Kidney (tissue), 13 donors: ENCODE measurements at regions not wholly inside any gene's neighbourhood (a gene's known extent, or its start where the extent isn't known, plus 50 kb on each side); places are given as distances from the start of the nearest gene placed in this dataset.

ENCODE experiments used
- DNase-seq, 5 donors: peaks; one replicate each; pipeline ENCODE4 v3.0.0-alpha.2; 2013 to 2020
- FAIRE-seq: peaks from 2 replicates; lab custom pipeline; 2012; peaks lifted over from hg19 to GRCh38; lab: Jason Lieb, UNC
- H3K27ac ChIP-seq, 2 donors: one replicate each; pipeline ENCODE4 v1.7.0; 2013; ENCODE audit warnings: low read depth in 2 of 2, low read length in 2 of 2, inconsistent platforms in 1 of 2
- H3K27me3 ChIP-seq: one replicate; pipeline ENCODE4 v1.7.1; 2013; ENCODE audit warnings: low read length, inconsistent platforms; ENCODE audit not compliant: control insufficient read depth, insufficient read depth
- H3K36me3 ChIP-seq, 3 donors: one replicate each; pipeline versions ENCODE4 v1.7.0 to v1.7.1; 2013; ENCODE audit warnings: low read length in 3 of 3, control low read depth in 1 of 3, inconsistent platforms in 1 of 3; ENCODE audit not compliant: insufficient read depth in 3 of 3, control insufficient read depth in 2 of 3
- H3K4me1 ChIP-seq, 3 donors: one replicate each; pipeline versions ENCODE4 v1.7.0 to v1.7.1; 2013; ENCODE audit warnings: low read length in 3 of 3, inconsistent platforms in 1 of 3, low read depth in 1 of 3; ENCODE audit not compliant: control insufficient read depth in 2 of 3, insufficient read depth in 2 of 3
- H3K4me3 ChIP-seq, 3 donors: one replicate each; pipeline versions ENCODE4 v1.7.0 to v1.8.1; 2013; ENCODE audit warnings: low read length in 3 of 3, control low read depth in 1 of 3, inconsistent platforms in 1 of 3
- H3K9ac ChIP-seq, 3 donors: one replicate each; pipeline versions ENCODE4 v1.7.0 to v1.7.1; 2013; ENCODE audit warnings: low read length in 3 of 3, control low read depth in 1 of 3, inconsistent platforms in 1 of 3
- H3K9me3 ChIP-seq, 3 donors: one replicate each; pipeline versions ENCODE4 v1.7.0 to v1.7.1; 2013; ENCODE audit warnings: low read length in 3 of 3, control low read depth in 1 of 3, inconsistent platforms in 1 of 3; ENCODE audit not compliant: control insufficient read depth in 2 of 3, insufficient read depth in 1 of 3
- CTCF ChIP-seq: IDR thresholded peaks from 3 replicates; pipeline ENCODE4 v1.5.1; 2012; ENCODE audit warnings: mild to moderate bottlenecking, moderate library complexity, borderline replicate concordance; ENCODE audit not compliant: insufficient read depth; ENCODE audit errors: extremely low read depth
- intact Hi-C: fragments of 100-400 bp; cut with DNase I; formaldehyde crosslinking; loops from one replicate; pipeline ENCODE4 v1.11.1; 2022
- donor health status: control.
- donor health status: control.
- donor health status: control.
- donor health status: control.
- donor health status: control.
- donor health status: DM: yes; HTN: yes; CAD: no.
- donor health status: Normal renal cell carcinoma (clear cell type).

DNA sequence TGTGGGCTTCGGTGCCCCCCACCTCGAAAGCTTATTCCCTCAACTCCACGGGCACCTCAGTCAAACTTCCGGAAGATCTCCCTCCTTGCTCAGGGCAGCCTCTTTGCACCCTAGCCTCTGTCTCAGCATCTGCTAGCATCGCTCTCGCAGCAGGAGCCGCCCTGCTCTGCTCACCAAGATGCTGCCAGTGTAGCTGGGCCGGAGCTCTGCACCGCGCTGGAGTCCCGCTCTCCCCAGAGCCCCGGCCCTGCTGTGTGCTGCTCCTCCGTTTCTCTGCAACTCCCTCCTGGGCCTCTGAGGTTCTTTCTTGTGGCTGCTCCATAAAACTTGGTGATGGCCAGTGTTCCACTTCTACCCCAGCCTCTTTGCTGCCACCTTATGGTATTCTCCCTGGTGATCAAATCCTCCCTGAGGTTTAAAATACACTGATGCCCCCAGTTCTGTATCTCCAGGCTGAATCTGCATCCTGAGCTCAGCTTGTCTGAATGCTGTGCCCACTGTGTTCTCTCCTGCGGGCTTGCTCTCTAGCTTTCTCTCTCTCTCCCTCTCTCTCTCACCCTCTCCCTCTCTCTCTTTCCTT lies 198.0 kb downstream of the UQCRFS1 start:
- intact Hi-C loops = no loop called here

DNA sequence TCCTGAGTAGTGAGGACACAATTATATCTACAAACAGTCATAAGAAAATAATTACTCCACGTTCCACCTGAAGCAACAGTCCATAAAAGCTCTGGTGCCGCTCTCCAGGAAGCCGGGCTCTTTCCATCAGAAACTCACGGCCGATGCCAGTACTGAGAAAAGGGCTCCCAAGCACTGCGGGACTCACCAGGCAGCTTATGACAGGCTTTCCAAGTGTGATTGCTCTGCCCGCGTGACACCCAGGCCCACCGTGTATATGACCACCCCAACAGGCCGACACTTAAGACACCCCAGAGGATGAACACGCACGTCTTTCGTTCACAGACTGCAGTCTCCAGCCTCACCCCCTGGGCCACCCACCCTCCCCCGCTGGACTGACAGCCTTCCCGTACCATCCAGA lies 199.0 kb downstream of the UQCRFS1 start:
- Histone ChIP-seq H3K4me3 (no peak overlapping the region), H3K27me3 (no peaks in the 10 kb centered on the region), H3K9me3 (no peaks in the 10 kb centered on the region), H3K9ac (no peak overlapping the region), H3K27ac (no peak overlapping the region), H3K36me3 (no peaks in the 10 kb centered on the region), H3K4me1 (no peaks in the 10 kb centered on the region)
- FAIRE-seq (no peak), DNase-seq (no peak)
- no peak for TF ChIP-seq CTCF
- intact Hi-C loops = no loop called here

More for the DNA sequence above, 198.0 kb downstream of the UQCRFS1 start:
- FAIRE-seq (no peak), DNase-seq (no peak)
- Histone ChIP-seq H3K36me3 (no peaks in the 10 kb centered on the region), H3K4me1 (no peaks in the 10 kb centered on the region), H3K27ac (no peak overlapping the region), H3K27me3 (no peaks in the 10 kb centered on the region), H3K4me3 (no peak overlapping the region), H3K9ac (no peak overlapping the region), H3K9me3 (no peaks in the 10 kb centered on the region)
- no peak for TF ChIP-seq CTCF

GRCh38 chr19:29013325-29013724 lies 199.6 kb downstream of the UQCRFS1 start:
- H3K9me3 ChIP-seq = no peaks in the 10 kb centered on the region
- no peak for FAIRE-seq
- H3K9ac ChIP-seq = no peak overlapping the region
- intact Hi-C loops = no loop called here
- TF ChIP-seq CTCF = no peak
- H3K4me3 ChIP-seq = no peak overlapping the region
- H3K27me3 ChIP-seq = no peaks in the 10 kb centered on the region
- no peak for DNase-seq
- no peaks in the 10 kb centered on the region for H3K36me3 ChIP-seq
- H3K27ac ChIP-seq = no peak overlapping the region
- no peaks in the 10 kb centered on the region for H3K4me1 ChIP-seq

DNA sequence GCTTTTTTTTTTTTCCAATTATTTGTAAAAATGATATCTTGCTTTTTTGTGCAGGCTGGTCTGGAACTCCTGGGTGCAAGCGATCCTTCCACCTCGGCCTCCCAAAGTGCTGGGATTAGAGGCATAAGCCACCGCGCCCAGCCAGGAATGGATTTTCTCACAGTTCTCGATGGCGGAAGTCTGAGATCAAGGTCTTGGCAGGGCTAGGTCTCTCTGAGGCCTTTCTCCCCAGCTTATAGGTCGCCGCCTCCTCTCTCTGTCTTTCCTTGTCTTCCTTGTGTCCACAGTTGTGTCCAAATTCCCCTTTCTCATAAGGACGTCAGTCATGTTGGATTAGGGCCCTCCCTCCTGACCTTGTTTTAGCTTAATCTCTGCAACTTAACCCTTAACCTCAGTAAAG lies 200.5 kb downstream of the UQCRFS1 start:
- intact Hi-C loops = no loop called here
- no peak overlapping the region for H3K4me3 ChIP-seq
- no peaks in the 10 kb centered on the region for H3K27me3 ChIP-seq
- FAIRE-seq (no peak), DNase-seq (no peak)
- no peak overlapping the region for H3K9ac ChIP-seq
- no peaks in the 10 kb centered on the region for H3K36me3 ChIP-seq
- no peaks in the 10 kb centered on the region for H3K4me1 ChIP-seq
- no peak overlapping the region for H3K27ac ChIP-seq
- no peaks in the 10 kb centered on the region for H3K9me3 ChIP-seq
- no peak for TF ChIP-seq CTCF
